Panc1 (cell line): ENCODE measurements at regions not wholly inside any gene's neighbourhood (a gene's known extent, or its start where the extent isn't known, plus 50 kb on each side); places are given as distances from the start of the nearest gene placed in this dataset.

Experiments
- CTCF ChIP-seq: fragments of 450-650 bp; IDR thresholded peaks from 2 replicates; pipeline ENCODE4 v1.5.1; 2017; ENCODE audit warnings: mild to moderate bottlenecking
- POLR2AphosphoS5 ChIP-seq: IDR thresholded peaks from 2 replicates; pipeline ENCODE4 v1.6.1; 2012; ENCODE audit warnings: mild to moderate bottlenecking, low read depth, low read length, moderate library complexity
- REST ChIP-seq, 2 experiments: IDR thresholded peaks; 2 replicates each; pipeline ENCODE4 v1.6.1; 2011 to 2012; ENCODE audit warnings: low read depth in 2 of 2, control low read depth in 1 of 2, low read length in 1 of 2, mild to moderate bottlenecking in 1 of 2, moderate library complexity in 1 of 2; ENCODE audit not compliant: insufficient read depth in 1 of 2

DNA sequence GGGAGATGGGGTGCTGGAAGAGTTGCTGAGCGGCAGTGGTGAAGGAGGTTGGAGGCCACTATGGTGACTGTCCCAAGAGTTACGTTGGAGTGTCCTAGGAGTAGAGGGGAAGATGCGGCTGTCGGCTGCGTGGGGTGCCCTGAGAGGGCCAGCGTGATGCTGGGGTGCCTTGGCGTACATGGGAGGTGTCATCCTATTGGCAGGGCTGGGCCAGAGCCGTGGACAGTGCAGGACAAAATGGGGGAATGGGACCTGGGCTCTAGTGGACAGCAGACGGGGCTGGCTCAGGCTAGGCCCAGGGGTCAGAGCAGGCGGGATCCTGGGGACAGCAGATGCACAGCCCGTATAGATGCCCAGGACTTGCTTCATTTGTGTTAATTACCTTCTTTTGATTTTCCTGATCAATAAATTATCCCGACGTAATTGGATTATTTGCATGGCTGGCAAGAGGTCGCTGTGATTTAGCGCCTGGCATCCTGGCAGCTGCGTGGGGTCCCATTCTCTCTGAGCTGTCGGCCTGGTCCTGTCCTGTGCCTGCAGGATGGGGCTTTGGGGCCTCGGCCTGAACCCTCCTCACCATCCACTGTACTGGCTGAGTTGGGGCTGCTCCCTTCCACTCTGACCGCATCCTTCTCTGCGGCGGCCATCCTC, 203.9 kb upstream of the C14orf180 start:
- no peak for TF ChIP-seq CTCF
- no peak for TF ChIP-seq POLR2AphosphoS5
- TF ChIP-seq REST (IDR thresholded peaks at IDR 0.05; ENCODE audit: insufficient read depth in 1 of 2, low read depth in 2 of 2, low read length in 1 of 2): no peak
